ENCODE measurements at regions not wholly inside any gene's neighbourhood (a gene's known extent, or its start where the extent isn't known, plus 50 kb on each side); places are given as distances from the start of the nearest gene placed in this dataset.
"Not testable (repeated sequence)": the region's sequence is repeated elsewhere in the genome, so short reads cannot be mapped to it uniquely, and the experiment has no call there.

GRCh38 chr21:14010729-14011128 is 200.0 kb downstream of the LIPI start:
- no peak overlapping the region for H3K4me3 ChIP-seq (ENCODE audit: low read depth, low read length)
- TF ChIP-seq, protein P1, sequence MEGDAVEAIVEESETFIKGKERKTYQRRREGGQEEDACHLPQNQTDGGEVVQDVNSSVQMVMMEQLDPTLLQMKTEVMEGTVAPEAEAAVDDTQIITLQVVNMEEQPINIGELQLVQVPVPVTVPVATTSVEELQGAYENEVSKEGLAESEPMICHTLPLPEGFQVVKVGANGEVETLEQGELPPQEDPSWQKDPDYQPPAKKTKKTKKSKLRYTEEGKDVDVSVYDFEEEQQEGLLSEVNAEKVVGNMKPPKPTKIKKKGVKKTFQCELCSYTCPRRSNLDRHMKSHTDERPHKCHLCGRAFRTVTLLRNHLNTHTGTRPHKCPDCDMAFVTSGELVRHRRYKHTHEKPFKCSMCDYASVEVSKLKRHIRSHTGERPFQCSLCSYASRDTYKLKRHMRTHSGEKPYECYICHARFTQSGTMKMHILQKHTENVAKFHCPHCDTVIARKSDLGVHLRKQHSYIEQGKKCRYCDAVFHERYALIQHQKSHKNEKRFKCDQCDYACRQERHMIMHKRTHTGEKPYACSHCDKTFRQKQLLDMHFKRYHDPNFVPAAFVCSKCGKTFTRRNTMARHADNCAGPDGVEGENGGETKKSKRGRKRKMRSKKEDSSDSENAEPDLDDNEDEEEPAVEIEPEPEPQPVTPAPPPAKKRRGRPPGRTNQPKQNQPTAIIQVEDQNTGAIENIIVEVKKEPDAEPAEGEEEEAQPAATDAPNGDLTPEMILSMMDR (IDR thresholded peaks at IDR 0.05; ENCODE audit: insufficient read depth, low read depth, low read length), result no peak
- DNase-seq (ENCODE audit: low read depth), result no peak

- not testable (repeated sequence) for DNase-seq (ENCODE audit: low read depth); H3K4me3 ChIP-seq (ENCODE audit: low read depth, low read length)
Measured at GRCh38 chr21:14009990-14010389, 200.8 kb downstream of the LIPI start.

DNA sequence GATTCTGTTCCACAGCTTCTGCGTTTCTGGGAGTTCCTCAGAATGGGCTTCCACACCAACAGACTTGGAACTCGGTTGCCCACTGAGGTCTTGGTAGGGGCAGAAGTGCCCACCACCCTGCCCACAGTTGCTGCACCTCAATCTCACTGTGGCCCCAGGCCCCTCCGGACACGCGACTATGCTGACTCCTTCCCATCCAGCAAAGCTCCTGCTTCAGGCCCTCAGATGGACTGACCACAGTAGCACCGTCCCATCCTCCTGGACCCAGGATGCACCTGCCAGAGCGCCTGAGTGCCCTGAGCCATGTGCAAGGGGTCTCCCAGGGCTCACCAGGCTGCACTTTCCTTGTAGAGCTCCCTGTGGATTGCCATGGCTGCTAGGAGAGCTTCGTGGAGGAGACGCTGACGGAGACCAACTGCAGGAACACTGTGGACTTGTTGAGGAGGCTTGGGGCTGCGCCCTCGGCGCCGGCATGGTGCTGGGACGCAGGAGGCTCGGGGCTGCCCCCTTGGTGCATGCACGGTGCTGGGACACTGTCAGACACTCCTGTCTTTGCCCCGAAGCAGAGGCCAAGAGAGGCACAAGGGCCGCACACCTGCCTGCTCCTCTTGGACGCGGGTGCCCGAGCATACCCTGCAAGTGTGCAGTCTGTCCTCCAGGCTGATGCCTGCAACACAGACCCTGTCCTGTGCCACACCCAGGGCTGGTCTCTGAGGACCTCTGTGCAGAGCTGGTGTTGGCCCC is 201.3 kb downstream of the LIPI start:
- H3K4me3 ChIP-seq (ENCODE audit: low read depth, low read length); DNase-seq (ENCODE audit: low read depth): not testable (repeated sequence)

DNA sequence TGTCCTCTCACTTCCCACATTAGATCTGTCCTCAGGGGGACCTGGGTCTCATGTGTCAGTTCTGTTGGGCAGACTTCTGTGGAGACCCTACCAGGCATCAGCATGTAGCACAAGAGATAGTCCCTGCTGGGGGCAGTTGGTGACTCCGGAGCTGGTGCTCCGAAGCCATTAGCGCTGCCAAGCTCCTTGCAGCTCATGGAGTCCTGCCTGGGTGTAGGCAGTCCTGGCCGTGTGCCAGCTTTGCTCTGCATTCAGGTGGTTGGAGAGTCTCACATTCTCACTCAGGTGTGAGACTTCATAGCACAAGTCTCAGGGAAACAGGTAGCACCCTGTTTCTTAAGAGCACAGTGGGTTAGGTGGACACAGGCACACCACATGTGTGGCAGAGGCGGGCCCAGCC is 202.3 kb downstream of the LIPI start:
- DNase-seq (ENCODE audit: low read depth); H3K4me3 ChIP-seq (ENCODE audit: low read depth, low read length): not testable (repeated sequence)

DNA sequence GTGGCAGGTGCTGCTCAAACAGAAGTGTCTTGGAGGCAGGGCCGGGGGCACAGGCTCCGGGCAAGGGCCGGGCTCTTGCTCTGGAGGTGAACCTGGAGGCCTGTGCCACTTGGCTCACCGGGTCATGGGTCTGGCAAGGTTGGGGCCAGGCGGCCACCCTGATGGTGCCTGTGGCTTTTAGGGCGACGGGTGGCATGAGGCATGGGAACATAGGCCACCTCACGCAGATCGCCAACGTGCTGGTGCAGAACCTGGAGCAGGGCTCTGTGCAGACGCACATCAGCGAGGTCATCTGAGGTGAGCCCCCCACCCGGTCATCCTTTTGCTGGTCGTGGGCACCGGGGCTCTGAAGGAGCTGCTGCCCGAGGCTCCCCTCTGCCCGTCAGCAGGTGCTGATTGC is 202.7 kb downstream of the LIPI start:
- not testable (repeated sequence) for DNase-seq (ENCODE audit: low read depth); H3K4me3 ChIP-seq (ENCODE audit: low read depth, low read length)

- H3K4me3 ChIP-seq (ENCODE audit: low read depth, low read length); DNase-seq (ENCODE audit: low read depth): not testable (repeated sequence)
Measured at GRCh38 chr21:14006144-14006543, 204.6 kb downstream of the LIPI start.

DNA sequence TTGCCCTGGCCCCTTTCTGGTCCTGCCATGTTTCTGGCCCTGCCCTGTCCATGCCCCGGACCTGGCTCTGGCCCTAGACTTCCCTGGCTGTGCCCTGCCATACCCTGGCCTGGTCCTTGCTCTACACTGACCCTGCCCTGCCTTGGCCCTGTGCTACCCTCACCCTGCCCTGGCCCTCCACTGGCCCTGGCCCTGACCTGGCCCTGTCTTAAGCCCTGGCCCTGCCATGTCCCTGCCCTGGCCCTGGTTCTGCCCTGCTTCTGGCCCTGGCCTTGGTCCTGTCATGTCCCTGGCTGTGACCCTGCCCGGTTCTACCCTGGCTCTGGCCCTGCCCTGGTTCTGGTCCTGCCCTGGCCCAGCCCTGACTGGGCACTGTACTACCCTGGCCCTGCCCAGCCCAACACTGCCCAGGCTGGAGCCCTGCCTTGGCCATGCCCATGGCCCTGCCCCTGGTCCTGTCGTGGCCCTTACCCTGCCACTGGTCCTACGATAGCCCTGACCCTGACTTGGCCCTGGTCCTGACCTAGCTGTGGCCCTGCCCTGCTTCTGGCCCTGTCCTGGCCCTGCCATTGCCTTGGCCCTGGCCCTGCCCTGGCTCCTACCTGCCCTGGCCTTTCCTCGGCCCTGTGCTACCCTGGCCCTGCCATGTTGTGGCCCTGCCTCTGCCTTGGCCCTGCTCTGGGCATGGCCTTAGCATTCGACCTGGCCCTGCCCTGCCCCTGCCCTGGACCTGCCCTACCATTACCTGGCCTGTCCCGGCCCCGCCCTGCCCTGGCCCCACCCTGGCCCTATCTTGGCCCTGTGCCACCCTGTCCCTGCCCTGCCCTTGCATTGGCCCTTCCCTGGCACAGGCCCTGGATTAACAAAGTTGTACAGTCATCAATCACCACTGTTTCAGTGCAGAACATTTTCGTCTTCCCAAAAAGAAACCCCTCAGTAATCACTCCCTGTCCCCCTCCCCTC is 223.5 kb downstream of the LIPI start:
- DNase-seq (ENCODE audit: low read depth); H3K4me3 ChIP-seq (ENCODE audit: low read depth, low read length): not testable (repeated sequence)

GRCh38 chr21:13985865-13986863 is 224.6 kb downstream of the LIPI start:
- not testable (repeated sequence) for DNase-seq (ENCODE audit: low read depth); H3K4me3 ChIP-seq (ENCODE audit: low read depth, low read length)

DNA sequence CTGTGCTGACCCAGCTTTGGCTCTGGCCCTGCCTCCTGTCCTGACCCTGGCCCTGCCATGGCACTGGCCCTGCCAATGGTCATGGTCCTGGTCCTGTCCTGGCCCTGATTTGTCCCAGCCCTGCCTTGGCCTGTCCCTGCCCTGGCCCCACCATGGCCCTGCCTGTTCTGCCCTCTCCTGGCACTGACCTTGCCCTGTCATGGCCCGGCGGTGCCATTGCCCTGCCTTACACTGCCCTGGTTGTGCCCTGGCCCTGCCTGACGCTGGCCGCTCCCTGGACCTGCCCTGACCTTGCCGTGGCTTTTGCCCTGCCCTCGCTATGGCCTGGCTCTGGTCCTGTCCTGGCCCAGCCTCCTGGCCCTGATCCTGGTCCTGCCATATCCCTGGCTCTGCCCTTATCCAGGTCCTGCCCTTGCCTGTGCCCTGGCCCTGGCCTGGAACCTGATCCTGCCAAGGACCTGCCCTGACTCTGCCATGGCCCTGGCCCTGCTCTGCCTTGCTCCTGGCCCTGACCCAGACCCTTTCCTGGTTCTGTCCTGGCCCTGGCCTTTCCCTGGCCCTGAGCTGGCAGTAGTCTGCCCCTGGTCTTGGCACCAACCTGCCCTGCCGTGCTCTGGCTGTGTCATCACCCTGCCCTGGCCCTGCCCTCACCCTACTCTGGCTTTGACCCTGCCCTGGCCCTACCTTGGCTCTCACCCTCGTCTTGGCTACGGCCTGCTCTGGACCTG is 225.5 kb downstream of the LIPI start:
- H3K4me3 ChIP-seq (ENCODE audit: low read depth, low read length); DNase-seq (ENCODE audit: low read depth): not testable (repeated sequence)

- H3K4me3 ChIP-seq (ENCODE audit: low read depth, low read length); DNase-seq (ENCODE audit: low read depth): not testable (repeated sequence)
Measured at GRCh38 chr21:13984728-13985127, 226.0 kb downstream of the LIPI start.

- H3K4me3 ChIP-seq (ENCODE audit: low read depth, low read length); DNase-seq (ENCODE audit: low read depth): not testable (repeated sequence)
Measured at GRCh38 chr21:13981176-13982087, 229.3 kb downstream of the LIPI start.

- DNase-seq (ENCODE audit: low read depth), result peak; percentile 22
- peak overlapping the region; percentile 21 for H3K4me3 ChIP-seq (ENCODE audit: low read depth, low read length)
Measured at GRCh38 chr21:13980115-13980662, 230.6 kb downstream of the LIPI start.

DNA sequence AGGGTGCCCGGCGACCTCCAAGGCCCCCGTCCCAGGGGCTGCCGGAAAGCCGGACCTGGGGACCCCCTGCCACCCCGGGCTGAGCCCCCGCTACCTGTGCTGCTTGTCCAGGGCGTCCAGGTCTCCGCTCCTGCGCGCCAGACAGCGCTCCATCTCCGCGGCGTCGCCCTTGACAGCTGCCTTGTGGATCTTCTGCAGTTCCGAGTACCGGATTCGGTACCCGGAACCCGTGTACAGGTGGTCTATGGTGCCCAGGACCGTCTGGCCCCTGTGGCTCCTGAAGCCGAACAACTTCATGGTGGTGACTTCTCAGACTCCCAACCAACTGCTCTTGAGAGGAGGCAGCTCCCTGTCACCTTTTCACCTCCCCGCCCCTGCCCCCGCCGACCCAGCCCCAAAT is 231.1 kb downstream of the LIPI start:
- not testable (repeated sequence) for DNase-seq (ENCODE audit: low read depth); H3K4me3 ChIP-seq (ENCODE audit: low read depth, low read length)

DNA sequence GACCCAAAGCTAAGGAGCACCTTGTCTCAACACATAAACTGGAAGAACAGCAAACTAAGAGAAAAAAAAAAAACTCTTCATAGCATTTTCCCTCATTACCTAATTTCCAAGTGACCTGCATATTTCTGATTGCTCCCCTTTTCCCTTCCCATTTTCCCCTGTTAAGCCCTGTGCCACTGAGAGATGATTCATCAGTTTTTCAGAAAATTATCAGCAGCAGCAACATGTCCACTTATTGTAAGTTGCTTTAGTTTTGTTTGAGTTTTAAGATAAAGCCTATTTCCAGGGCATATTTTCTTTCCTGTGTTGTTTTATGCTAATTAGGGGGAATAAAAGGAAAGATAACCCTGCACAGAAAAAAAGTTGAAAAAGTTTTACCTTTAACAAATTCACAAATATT is 236.2 kb downstream of the LIPI start:
- H3K4me3 ChIP-seq (ENCODE audit: low read depth, low read length); DNase-seq (ENCODE audit: low read depth): not testable (repeated sequence)

GRCh38 chr21:13969853-13970252 is 240.9 kb downstream of the LIPI start:
- not testable (repeated sequence) for H3K4me3 ChIP-seq (ENCODE audit: low read depth, low read length); DNase-seq (ENCODE audit: low read depth)

All from fibroblast of villous mesenchyme (primary cell).